IMR-90 (cell line): ENCODE measurements at regions not wholly inside any gene's neighbourhood (a gene's known extent, or its start where the extent isn't known, plus 50 kb on each side); places are given as distances from the start of the nearest gene placed in this dataset.

Experiments used
- ATAC-seq: fragments of 200-7000 bp; cut with Tn5 transposase; 2 replicates; pipeline ENCODE4 v1.9.1; 2020; ENCODE audit warnings: low read depth, mild to moderate bottlenecking, moderate library complexity
- BruUV-seq: library from RNA; stranded (reverse); fragments of 400-500 nt; replicated peaks from 2 replicates; lab custom pipeline; 2021; lab: Mats Ljungman, UMichigan
- CTCF ChIA-PET: fragments of 300-600 bp; formaldehyde crosslinking; extraction: SDS; loops from one replicate; lab custom pipeline; 2021; ENCODE audit warnings: antibody characterized with exemption; lab: Yijun Ruan, JAX
- POLR2A ChIA-PET: fragments of 300-600 bp; sonication (Branson Sonifier 250); formaldehyde crosslinking; loops from one replicate; lab custom pipeline; 2022; ENCODE audit warnings: antibody characterized with exemption; ENCODE audit not compliant: unreplicated experiment; lab: Charles Lee
- DNase-seq: peaks from one replicate; pipeline ENCODE4 v3.0.0; 2013
- H2AFZ ChIP-seq: replicated peaks from 2 replicates; pipeline ENCODE3; 2013; ENCODE audit warnings: low read length, mild to moderate bottlenecking; ENCODE audit not compliant: poor library complexity
- H2AK5ac ChIP-seq: 2 replicates; pipeline ENCODE4 v1.6.1; 2013; ENCODE audit warnings: low read depth, low read length, inconsistent platforms
- H2AK9ac ChIP-seq: replicated peaks from 2 replicates; pipeline ENCODE3; 2013; ENCODE audit warnings: mild to moderate bottlenecking, low read depth, low read length, moderate library complexity; ENCODE audit not compliant: poor library complexity
- H2BK120ac ChIP-seq: 2 replicates; pipeline ENCODE4 v1.6.1; 2013; ENCODE audit warnings: low read depth, low read length, inconsistent platforms
- H2BK15ac ChIP-seq: 3 replicates; pipeline ENCODE4 v1.6.1; 2013; ENCODE audit warnings: low read depth, low read length, inconsistent platforms
- H2BK20ac ChIP-seq: 2 replicates; pipeline ENCODE4 v1.6.1; 2013; ENCODE audit warnings: low read depth, mild to moderate bottlenecking, inconsistent platforms, low read length, moderate library complexity
- H2BK5ac ChIP-seq: 2 replicates; pipeline ENCODE4 v1.6.1; 2013; ENCODE audit warnings: mild to moderate bottlenecking, low read depth, low read length, inconsistent platforms; ENCODE audit not compliant: poor library complexity, severe bottlenecking
- H3K14ac ChIP-seq: replicated peaks from 2 replicates; pipeline ENCODE4 v1.6.1; 2013; ENCODE audit warnings: low read depth, low read length, inconsistent platforms
- H3K18ac ChIP-seq: 2 replicates; pipeline ENCODE4 v1.6.1; 2013; ENCODE audit warnings: low read depth, low read length, control low read depth
- H3K23ac ChIP-seq: 2 replicates; pipeline ENCODE4 v1.6.1; 2013; ENCODE audit warnings: low read depth, low read length, inconsistent platforms
- H3K27ac ChIP-seq: 2 replicates; pipeline ENCODE4 v1.5.1; 2013; ENCODE audit warnings: mild to moderate bottlenecking, control low read depth, low read length; ENCODE audit not compliant: insufficient read depth
- H3K27me3 ChIP-seq: 2 replicates; pipeline ENCODE4 v1.6.1; 2013; ENCODE audit warnings: low read length; ENCODE audit not compliant: control insufficient read depth, insufficient read depth
- H3K36me3 ChIP-seq: 2 replicates; pipeline ENCODE4 v1.6.1; 2013; ENCODE audit warnings: low read length, mixed read lengths; ENCODE audit not compliant: control insufficient read depth, insufficient read depth
- H3K4ac ChIP-seq: 2 replicates; pipeline ENCODE4 v1.6.1; 2013; ENCODE audit warnings: low read depth, low read length, inconsistent platforms
- H3K4me1 ChIP-seq: 2 replicates; pipeline ENCODE4 v1.6.1; 2013; ENCODE audit warnings: low read length, mixed read lengths; ENCODE audit not compliant: control insufficient read depth, insufficient read depth
- H3K4me2 ChIP-seq: 2 replicates; pipeline ENCODE4 v1.6.1; 2013; ENCODE audit warnings: low read depth, mild to moderate bottlenecking, control low read depth, low read length, moderate library complexity
- H3K4me3 ChIP-seq: 2 replicates; pipeline ENCODE4 v1.5.1; 2013; ENCODE audit warnings: low read depth, mild to moderate bottlenecking, control low read depth, low read length, moderate library complexity; ENCODE audit not compliant: insufficient read depth
- H3K56ac ChIP-seq: 2 replicates; pipeline ENCODE4 v1.6.1; 2013; ENCODE audit warnings: low read length, inconsistent platforms; ENCODE audit not compliant: insufficient read depth; ENCODE audit errors: extremely low read depth
- H3K79me1 ChIP-seq, 2 experiments: 2 replicates each; pipeline ENCODE4 v1.6.1; 2013; ENCODE audit warnings: low read length in 2 of 2, inconsistent platforms in 1 of 2, low read depth in 1 of 2
- H3K9ac ChIP-seq: 2 replicates; pipeline ENCODE4 v1.6.1; 2013; ENCODE audit warnings: low read depth, low read length, control low read depth
- H3K9me1 ChIP-seq: 2 replicates; pipeline ENCODE4 v1.6.1; 2013; ENCODE audit warnings: low read length, inconsistent platforms; ENCODE audit not compliant: insufficient read depth
- H3K9me3 ChIP-seq: 2 replicates; pipeline ENCODE4 v1.6.1; 2013; ENCODE audit warnings: low read length; ENCODE audit not compliant: control insufficient read depth, insufficient read depth
- H4K20me1 ChIP-seq: 2 replicates; pipeline ENCODE4 v1.6.1; 2013; ENCODE audit warnings: low read length, inconsistent platforms; ENCODE audit not compliant: insufficient read depth
- H4K5ac ChIP-seq: 2 replicates; pipeline ENCODE4 v1.6.1; 2013; ENCODE audit warnings: mild to moderate bottlenecking, low read depth, low read length, control low read depth
- H4K8ac ChIP-seq, 2 experiments: 2 replicates each; pipeline ENCODE4 v1.6.1; 2013; ENCODE audit warnings: low read depth in 2 of 2, low read length in 2 of 2, control low read depth in 1 of 2, inconsistent platforms in 1 of 2
- H4K91ac ChIP-seq: 2 replicates; pipeline ENCODE4 v1.6.1; 2013; ENCODE audit warnings: low read depth, low read length, inconsistent platforms; ENCODE audit not compliant: insufficient read depth
- BHLHE40 ChIP-seq: fragments of 150-350 bp; IDR thresholded peaks from 2 replicates; pipeline ENCODE4 v1.6.1; 2016; ENCODE audit warnings: mild to moderate bottlenecking, low read depth, low read length
- CEBPB ChIP-seq: IDR thresholded peaks from 2 replicates; pipeline ENCODE4 v1.6.1; 2012; ENCODE audit warnings: low read depth, low read length, improper control_type of control experiment
- CHD1 ChIP-seq: IDR thresholded peaks from 2 replicates; pipeline ENCODE4 v1.6.1; 2012; ENCODE audit warnings: low read depth, low read length, improper control_type of control experiment
- ELK1 ChIP-seq: fragments of 150-350 bp; IDR thresholded peaks from 2 replicates; pipeline ENCODE4 v1.6.1; 2016; ENCODE audit warnings: low read depth, mild to moderate bottlenecking, low read length, moderate library complexity, borderline replicate concordance
- FOS ChIP-seq: fragments of 150-350 bp; IDR thresholded peaks from 2 replicates; pipeline ENCODE4 v1.6.1; 2016; ENCODE audit warnings: low read depth, low read length
- MAFK ChIP-seq: IDR thresholded peaks from 2 replicates; pipeline ENCODE4 v1.6.1; 2012; ENCODE audit warnings: low read depth, low read length, improper control_type of control experiment
- MAZ ChIP-seq: IDR thresholded peaks from 2 replicates; pipeline ENCODE4 v1.6.1; 2012; ENCODE audit warnings: low read depth, mild to moderate bottlenecking, low read length, improper control_type of control experiment, moderate library complexity, borderline replicate concordance
- MXI1 ChIP-seq: IDR thresholded peaks from 2 replicates; pipeline ENCODE4 v1.6.1; 2012; ENCODE audit warnings: low read depth, mild to moderate bottlenecking, low read length, moderate library complexity, borderline replicate concordance
- NFE2L2 ChIP-seq: fragments of 150-350 bp; IDR thresholded peaks from 2 replicates; pipeline ENCODE4 v1.6.1; 2016; ENCODE audit warnings: low read depth, mild to moderate bottlenecking, low read length
- POLR2A ChIP-seq: IDR thresholded peaks from 2 replicates; pipeline ENCODE4 v1.6.1; 2012; ENCODE audit warnings: mild to moderate bottlenecking, low read depth, low read length
- RAD21 ChIP-seq: IDR thresholded peaks from 2 replicates; pipeline ENCODE4 v1.6.1; 2012; ENCODE audit warnings: low read length, improper control_type of control experiment
- RCOR1 ChIP-seq: IDR thresholded peaks from 2 replicates; pipeline ENCODE4 v1.6.1; 2012; ENCODE audit warnings: mild to moderate bottlenecking, low read length, improper control_type of control experiment; ENCODE audit not compliant: insufficient replicate concordance
- RFX5 ChIP-seq: IDR thresholded peaks from 2 replicates; pipeline ENCODE4 v1.8.0; 2012; ENCODE audit warnings: low read depth, mild to moderate bottlenecking, low read length, moderate library complexity
- SMC3 ChIP-seq: fragments of 150-350 bp; IDR thresholded peaks from 2 replicates; pipeline ENCODE4 v1.6.1; 2016; ENCODE audit warnings: low read depth, mild to moderate bottlenecking, antibody characterized with exemption, low read length, moderate library complexity
- WGBS, 2 experiments: methylation state at CpG; one replicate each; pipeline versions ENCODE4 v1.1.5 to v1.1.7; 2013; ENCODE audit warnings: missing lambda C conversion rate in 2 of 2; ENCODE audit not compliant: insufficient read length in 1 of 2; ENCODE audit errors: extremely low coverage in 2 of 2; 5-methylcytosine and 5-hydroxymethylcytosine counted together
- dilution Hi-C: fragments of 300-500 bp; cut with HindIII; formaldehyde crosslinking; loops from one replicate; pipeline ENCODE4 v1.14.3; 2018; ENCODE audit warnings: low sequenced_read_pairs; ENCODE audit not compliant: unreplicated experiment
- in situ Hi-C: fragments of 300-500 bp; cut with MboI; formaldehyde crosslinking; loops from 3 replicates; pipeline ENCODE4 v1.14.3; 2019; ENCODE audit warnings: low sequenced_read_pairs, inconsistent platforms, mixed read lengths
- intact Hi-C: fragments of 100-400 bp; cut with micrococcal nuclease; formaldehyde crosslinking; loops from 2 replicates; pipeline ENCODE4 v1.10.0; 2022
- TF ChIP-seq, protein P1 (sequence below): conservative IDR thresholded peaks from 2 replicates; pipeline ENCODE4 v1.5.1; 2012; ENCODE audit warnings: mild to moderate bottlenecking, low read depth, low read length, improper control_type of control experiment
- TF ChIP-seq, protein P2 (sequence below): fragments of 150-350 bp; IDR thresholded peaks from 2 replicates; pipeline ENCODE4 v1.6.1; 2017; ENCODE audit warnings: mild to moderate bottlenecking, antibody characterized with exemption, low read length, low read depth

- Histone ChIP-seq H4K20me1 (no peaks in the 10 kb centered on the region), H3K4ac (no peak overlapping the region), H2BK120ac (no peak overlapping the region), H3K4me1 (no peaks in the 10 kb centered on the region), H3K36me3 (no peaks in the 10 kb centered on the region), H3K27ac (no peak overlapping the region), H3K79me1 (no peaks in the 10 kb centered on the region), H2AK9ac (no peak overlapping the region), H4K5ac (no peak overlapping the region), H3K9me3 (peaks cover 2% of the 10 kb centered on the region; the same call in 1 of the 2 replicates), H3K23ac (no peak overlapping the region), H3K56ac (no peak overlapping the region), H3K18ac (no peak overlapping the region), H3K9ac (no peak overlapping the region), H2BK5ac (no peak overlapping the region), H2BK20ac (no peak overlapping the region), H2BK15ac (no peak overlapping the region), H2AK5ac (no peak overlapping the region), H4K91ac (no peak overlapping the region), H4K8ac (no peak overlapping the region), H3K14ac (no peak overlapping the region), H3K4me3 (no peak overlapping the region), H3K4me2 (no peak overlapping the region), H3K9me1 (no peaks in the 10 kb centered on the region), H2AFZ (no peak overlapping the region), H3K27me3 (no peaks in the 10 kb centered on the region)
- no peak for DNase-seq
- intact Hi-C loops: no loop called here
- dilution Hi-C loops: no loop called here
- in situ Hi-C loops: no loop called here
- ChIA-PET POLR2A (no interaction called here), CTCF (interaction anchor here (0.6 kb wide), 1 partner anchor 86 kb away, joined by 3 read pairs; no protein-coding TSS in a partner anchor)
- TF ChIP-seq BHLHE40: no peak
- TF ChIP-seq, protein P1, sequence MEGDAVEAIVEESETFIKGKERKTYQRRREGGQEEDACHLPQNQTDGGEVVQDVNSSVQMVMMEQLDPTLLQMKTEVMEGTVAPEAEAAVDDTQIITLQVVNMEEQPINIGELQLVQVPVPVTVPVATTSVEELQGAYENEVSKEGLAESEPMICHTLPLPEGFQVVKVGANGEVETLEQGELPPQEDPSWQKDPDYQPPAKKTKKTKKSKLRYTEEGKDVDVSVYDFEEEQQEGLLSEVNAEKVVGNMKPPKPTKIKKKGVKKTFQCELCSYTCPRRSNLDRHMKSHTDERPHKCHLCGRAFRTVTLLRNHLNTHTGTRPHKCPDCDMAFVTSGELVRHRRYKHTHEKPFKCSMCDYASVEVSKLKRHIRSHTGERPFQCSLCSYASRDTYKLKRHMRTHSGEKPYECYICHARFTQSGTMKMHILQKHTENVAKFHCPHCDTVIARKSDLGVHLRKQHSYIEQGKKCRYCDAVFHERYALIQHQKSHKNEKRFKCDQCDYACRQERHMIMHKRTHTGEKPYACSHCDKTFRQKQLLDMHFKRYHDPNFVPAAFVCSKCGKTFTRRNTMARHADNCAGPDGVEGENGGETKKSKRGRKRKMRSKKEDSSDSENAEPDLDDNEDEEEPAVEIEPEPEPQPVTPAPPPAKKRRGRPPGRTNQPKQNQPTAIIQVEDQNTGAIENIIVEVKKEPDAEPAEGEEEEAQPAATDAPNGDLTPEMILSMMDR: no peak
- TF ChIP-seq MXI1: no peak
- no peak for TF ChIP-seq ELK1
- TF ChIP-seq, protein P2, sequence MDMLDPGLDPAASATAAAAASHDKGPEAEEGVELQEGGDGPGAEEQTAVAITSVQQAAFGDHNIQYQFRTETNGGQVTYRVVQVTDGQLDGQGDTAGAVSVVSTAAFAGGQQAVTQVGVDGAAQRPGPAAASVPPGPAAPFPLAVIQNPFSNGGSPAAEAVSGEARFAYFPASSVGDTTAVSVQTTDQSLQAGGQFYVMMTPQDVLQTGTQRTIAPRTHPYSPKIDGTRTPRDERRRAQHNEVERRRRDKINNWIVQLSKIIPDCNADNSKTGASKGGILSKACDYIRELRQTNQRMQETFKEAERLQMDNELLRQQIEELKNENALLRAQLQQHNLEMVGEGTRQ: no peak
- no peak for TF ChIP-seq RCOR1
- TF ChIP-seq FOS: no peak
- no peak for TF ChIP-seq RFX5
- TF ChIP-seq RAD21: no peak
- no peak for TF ChIP-seq POLR2A
- TF ChIP-seq MAFK: no peak
- no peak for TF ChIP-seq CEBPB
- no peak for TF ChIP-seq MAZ
- no peak for TF ChIP-seq CHD1
- no peak for TF ChIP-seq NFE2L2
- TF ChIP-seq SMC3: no peak
- no TSS peak for BruUV-seq
- no peak for ATAC-seq
- no CpG with 5 or more reads among the region's 7 CpGs for WGBS, 2 experiments
Measured at GRCh38 chr5:101658433-101658832, 637.7 kb downstream of the SLCO4C1 start.
